Parathyroid adenoma (tissue), 2 donors: ENCODE measurements at regions not wholly inside any gene's neighbourhood (a gene's known extent, or its start where the extent isn't known, plus 50 kb on each side); places are given as distances from the start of the nearest gene placed in this dataset.

Source experiments
- H2AFZ ChIP-seq: fragments of 300-600 bp; sonication (generic); one replicate; pipeline ENCODE4 v1.7.0; 2017; ENCODE audit warnings: antibody characterized with exemption, mild to moderate bottlenecking
- H3K27ac ChIP-seq: fragments of 300-600 bp; sonication (generic); one replicate; pipeline ENCODE4 v1.7.0; 2017
- H3K27me3 ChIP-seq: fragments of 300-600 bp; sonication (generic); one replicate; pipeline ENCODE4 v1.7.0; 2017; ENCODE audit warnings: low read length; ENCODE audit not compliant: control insufficient read depth, insufficient read depth
- H3K36me3 ChIP-seq: fragments of 300-600 bp; sonication (generic); one replicate; pipeline ENCODE4 v1.7.0; 2017; ENCODE audit warnings: low read length; ENCODE audit not compliant: control insufficient read depth, insufficient read depth
- H3K4me1 ChIP-seq: fragments of 300-600 bp; sonication (generic); one replicate; pipeline ENCODE4 v1.7.0; 2017; ENCODE audit warnings: control low read depth
- H3K4me2 ChIP-seq: fragments of 300-600 bp; sonication (generic); one replicate; pipeline ENCODE4 v1.7.0; 2017; ENCODE audit warnings: low read length
- H3K4me3 ChIP-seq: fragments of 300-600 bp; sonication (generic); one replicate; pipeline ENCODE4 v1.7.0; 2017; ENCODE audit warnings: low read depth, low read length
- H3K79me2 ChIP-seq: fragments of 300-600 bp; sonication (generic); one replicate; pipeline ENCODE4 v1.7.0; 2017; ENCODE audit warnings: control low read depth
- H3K9ac ChIP-seq: fragments of 300-600 bp; sonication (generic); one replicate; pipeline ENCODE4 v1.7.0; 2017; ENCODE audit warnings: mild to moderate bottlenecking
- H3K9me3 ChIP-seq: fragments of 300-600 bp; sonication (generic); one replicate; pipeline ENCODE4 v1.7.0; 2017; ENCODE audit warnings: low read length; ENCODE audit not compliant: control insufficient read depth
- TF ChIP-seq, protein P1 (sequence below): fragments of 300-600 bp; sonication (generic); IDR thresholded peaks from one replicate; pipeline ENCODE4 v1.7.0; 2017; ENCODE audit warnings: antibody characterized with exemption, mild to moderate bottlenecking
- donor health status: primary hyperparathyroidism.

DNA sequence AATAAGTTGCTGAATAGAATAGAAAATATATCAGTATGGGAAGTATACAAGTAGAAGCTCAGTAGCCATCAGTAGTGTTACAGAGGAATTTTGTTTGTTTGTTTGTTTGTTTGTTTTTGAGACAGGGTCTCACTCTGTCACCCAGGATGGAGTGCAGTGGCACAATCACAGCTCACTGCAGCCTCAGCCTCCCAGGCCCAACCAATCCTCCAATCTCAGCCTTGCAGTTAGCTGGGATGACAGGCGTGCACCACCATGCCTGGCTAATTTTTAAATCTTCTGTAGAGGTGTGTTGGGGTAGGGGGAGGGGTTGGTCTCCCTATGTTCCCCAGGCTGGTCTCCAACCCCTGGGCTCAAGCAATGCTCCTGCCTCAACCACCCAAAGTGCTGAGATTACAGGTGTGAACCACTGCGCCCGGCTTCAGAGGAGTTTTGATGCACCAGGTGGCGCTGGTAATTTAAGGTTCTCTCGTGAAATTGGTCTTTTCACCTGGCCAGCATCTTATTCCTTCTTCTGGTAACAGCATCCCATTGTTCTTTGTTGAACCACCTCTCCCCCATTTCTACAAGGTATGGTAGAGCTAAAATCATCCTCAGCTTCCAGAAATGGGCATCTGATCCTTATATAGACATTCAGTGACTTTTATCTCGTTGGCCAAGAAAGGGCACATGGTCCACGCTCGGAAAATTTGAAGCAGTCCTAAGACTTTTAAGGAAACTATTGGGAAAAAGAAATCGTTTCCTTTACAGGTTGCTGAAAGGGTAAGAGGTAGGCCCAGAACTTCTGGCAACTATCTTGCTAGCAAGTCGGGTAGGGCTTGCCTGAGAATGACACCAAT lies 157.1 kb downstream of the ARRDC3 start:
- H3K9me3 ChIP-seq: no peaks in the 10 kb centered on the region
- H3K4me2 ChIP-seq: no peak overlapping the region
- H3K79me2 ChIP-seq: no peaks in the 10 kb centered on the region
- no peak overlapping the region for H3K9ac ChIP-seq
- H3K27ac ChIP-seq: no peak overlapping the region
- no peaks in the 10 kb centered on the region for H3K4me1 ChIP-seq
- no peak overlapping the region for H3K4me3 ChIP-seq
- peak overlapping the region; percentile 5 for H2AFZ ChIP-seq
- H3K36me3 ChIP-seq: no peaks in the 10 kb centered on the region
- TF ChIP-seq, protein P1, sequence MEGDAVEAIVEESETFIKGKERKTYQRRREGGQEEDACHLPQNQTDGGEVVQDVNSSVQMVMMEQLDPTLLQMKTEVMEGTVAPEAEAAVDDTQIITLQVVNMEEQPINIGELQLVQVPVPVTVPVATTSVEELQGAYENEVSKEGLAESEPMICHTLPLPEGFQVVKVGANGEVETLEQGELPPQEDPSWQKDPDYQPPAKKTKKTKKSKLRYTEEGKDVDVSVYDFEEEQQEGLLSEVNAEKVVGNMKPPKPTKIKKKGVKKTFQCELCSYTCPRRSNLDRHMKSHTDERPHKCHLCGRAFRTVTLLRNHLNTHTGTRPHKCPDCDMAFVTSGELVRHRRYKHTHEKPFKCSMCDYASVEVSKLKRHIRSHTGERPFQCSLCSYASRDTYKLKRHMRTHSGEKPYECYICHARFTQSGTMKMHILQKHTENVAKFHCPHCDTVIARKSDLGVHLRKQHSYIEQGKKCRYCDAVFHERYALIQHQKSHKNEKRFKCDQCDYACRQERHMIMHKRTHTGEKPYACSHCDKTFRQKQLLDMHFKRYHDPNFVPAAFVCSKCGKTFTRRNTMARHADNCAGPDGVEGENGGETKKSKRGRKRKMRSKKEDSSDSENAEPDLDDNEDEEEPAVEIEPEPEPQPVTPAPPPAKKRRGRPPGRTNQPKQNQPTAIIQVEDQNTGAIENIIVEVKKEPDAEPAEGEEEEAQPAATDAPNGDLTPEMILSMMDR: peak; percentile 77
- H3K27me3 ChIP-seq: no peaks in the 10 kb centered on the region

- no peak overlapping the region for H3K27ac ChIP-seq
- H3K4me1 ChIP-seq: no peaks in the 10 kb centered on the region
- no peaks in the 10 kb centered on the region for H3K9me3 ChIP-seq
- H3K4me2 ChIP-seq: no peak overlapping the region
- no peak overlapping the region for H2AFZ ChIP-seq
- no peaks in the 10 kb centered on the region for H3K79me2 ChIP-seq
- TF ChIP-seq, protein P1: no peak
- H3K9ac ChIP-seq: no peak overlapping the region
- no peak overlapping the region for H3K4me3 ChIP-seq
- H3K36me3 ChIP-seq: no peaks in the 10 kb centered on the region
- H3K27me3 ChIP-seq: no peaks in the 10 kb centered on the region
Observed at GRCh38 chr5:91224969-91225368, 158.1 kb downstream of the ARRDC3 start.

DNA sequence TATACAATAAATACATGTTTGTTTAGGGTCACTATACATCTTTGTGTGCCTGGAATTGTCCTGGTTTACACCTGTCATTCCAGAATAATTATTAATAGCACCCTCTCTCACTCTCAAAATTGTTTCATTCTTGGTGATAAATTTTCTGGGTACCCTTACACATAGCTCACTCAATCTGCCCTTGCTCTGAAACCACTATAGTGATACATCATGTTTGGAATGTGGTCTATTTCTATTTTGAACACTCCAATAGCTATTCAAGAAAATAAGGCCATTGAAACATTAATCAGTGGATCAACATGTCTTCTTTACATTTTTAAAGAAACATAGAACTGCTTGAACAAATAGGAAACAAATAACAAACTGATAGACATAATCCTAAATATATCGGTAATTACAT lies 158.7 kb downstream of the ARRDC3 start:
- H3K79me2 ChIP-seq: no peaks in the 10 kb centered on the region
- H3K4me3 ChIP-seq: no peak overlapping the region
- H2AFZ ChIP-seq: no peak overlapping the region
- H3K9ac ChIP-seq: no peak overlapping the region
- no peaks in the 10 kb centered on the region for H3K27me3 ChIP-seq
- TF ChIP-seq, protein P1: no peak
- H3K4me1 ChIP-seq: no peaks in the 10 kb centered on the region
- no peaks in the 10 kb centered on the region for H3K36me3 ChIP-seq
- no peak overlapping the region for H3K4me2 ChIP-seq
- H3K9me3 ChIP-seq: no peaks in the 10 kb centered on the region
- no peak overlapping the region for H3K27ac ChIP-seq

GRCh38 chr5:91223886-91224285 lies 159.2 kb downstream of the ARRDC3 start:
- H2AFZ ChIP-seq: no peak overlapping the region
- no peaks in the 10 kb centered on the region for H3K36me3 ChIP-seq
- TF ChIP-seq, protein P1: no peak
- no peaks in the 10 kb centered on the region for H3K9me3 ChIP-seq
- H3K4me1 ChIP-seq: peaks cover 2% of the 10 kb centered on the region
- H3K27ac ChIP-seq: no peak overlapping the region
- H3K4me2 ChIP-seq: no peak overlapping the region
- H3K79me2 ChIP-seq: no peaks in the 10 kb centered on the region
- no peak overlapping the region for H3K4me3 ChIP-seq
- no peak overlapping the region for H3K9ac ChIP-seq
- no peaks in the 10 kb centered on the region for H3K27me3 ChIP-seq

DNA sequence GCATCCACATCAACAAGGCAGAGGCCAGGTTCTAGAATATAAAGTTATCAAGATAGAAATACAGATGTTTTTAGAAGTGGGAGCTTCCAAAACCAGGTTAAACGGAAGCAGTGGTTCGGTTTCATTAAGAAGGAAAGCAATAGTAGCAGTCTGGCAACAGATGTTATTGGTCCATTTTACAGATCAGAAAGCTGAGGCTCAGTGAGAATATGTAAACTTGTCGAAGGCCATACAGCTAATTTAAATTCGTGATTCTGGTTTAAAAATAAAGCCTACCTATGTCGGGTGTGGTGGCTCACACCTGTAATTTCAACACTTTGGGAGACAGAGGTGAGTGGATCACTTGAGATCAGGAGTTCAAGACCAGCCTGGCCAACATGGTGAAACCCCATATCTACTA lies 160.6 kb downstream of the ARRDC3 start:
- TF ChIP-seq, protein P1: no peak
- Histone ChIP-seq H2AFZ (no peak overlapping the region), H3K9ac (no peak overlapping the region), H3K79me2 (no peaks in the 10 kb centered on the region), H3K9me3 (no peaks in the 10 kb centered on the region), H3K4me2 (no peak overlapping the region), H3K4me3 (no peak overlapping the region), H3K27me3 (no peaks in the 10 kb centered on the region), H3K27ac (no peak overlapping the region), H3K4me1 (peaks cover 3% of the 10 kb centered on the region), H3K36me3 (no peaks in the 10 kb centered on the region)
